HCT116 (cell line): ENCODE measurements at regions not wholly inside any gene's neighbourhood (a gene's known extent, or its start where the extent isn't known, plus 50 kb on each side); places are given as distances from the start of the nearest gene placed in this dataset.

Experiments
- ATAC-seq: fragments of 200-7000 bp; cut with Tn5 transposase; 2 replicates; pipeline ENCODE4 v1.9.1; 2020; ENCODE audit warnings: mild to moderate bottlenecking, moderate library complexity
- BruUV-seq: library from RNA; stranded (reverse); fragments of 400-500 nt; replicated peaks from 2 replicates; lab custom pipeline; 2021; lab: Mats Ljungman, UMichigan
- CTCF ChIA-PET: fragments of 300-600 bp; sonication (Branson Sonifier 250); formaldehyde crosslinking; loops from one replicate; lab custom pipeline; 2021; ENCODE audit warnings: antibody characterized with exemption; lab: Charles Lee
- POLR2A ChIA-PET: fragments of 300-600, 350-600 bp; sonication (Branson Sonifier 250); formaldehyde crosslinking; loops from one replicate; lab custom pipeline; 2021; ENCODE audit warnings: antibody characterized with exemption; lab: Charles Lee
- RAD21 ChIA-PET, 2 experiments: fragments of 300-600 bp; sonication (Branson Sonifier 250); formaldehyde crosslinking; loops; one replicate each; lab custom pipeline; 2023; ENCODE audit warnings: low total read pairs in 2 of 2; ENCODE audit not compliant: uncharacterized antibody in 2 of 2, unreplicated experiment in 2 of 2, low non-redundant PET in 1 of 2; lab: Charles Lee
- DNase-seq: peaks from one replicate; pipeline ENCODE4 v3.0.0-alpha.2; 2010; ENCODE audit warnings: low read depth, low spot score
- H2AFZ ChIP-seq: fragments of 200-600 bp; shearing (Covaris generic), sonication (generic); 2 replicates; pipeline ENCODE4 v1.6.1; 2017; ENCODE audit warnings: low read depth, mixed run types, mixed read lengths, antibody characterized with exemption, low read length; ENCODE audit not compliant: poor library complexity, severe bottlenecking
- H3K27ac ChIP-seq: 2 replicates; pipeline ENCODE4 v1.5.1; 2012; ENCODE audit warnings: low read depth, low read length
- H3K27me3 ChIP-seq: fragments of 200-600 bp; sonication (generic); 2 replicates; pipeline ENCODE4 v1.6.1; 2016; ENCODE audit warnings: mixed run types, low read length, mixed read lengths; ENCODE audit not compliant: insufficient read depth
- H3K36me3 ChIP-seq, 2 experiments: fragments of 200-500 bp in 1 of 2; fragments of 200-600 bp in 1 of 2; sonication (Bioruptor generic) in 1 of 2; sonication (generic) in 1 of 2; 2 replicates each; pipeline versions ENCODE4 v1.5.1 to v1.6.1; 2014 to 2016; ENCODE audit warnings: low read length in 2 of 2, inconsistent platforms in 1 of 2, mixed read lengths in 1 of 2, mixed run types in 1 of 2; ENCODE audit not compliant: insufficient read depth in 2 of 2, control insufficient read depth in 1 of 2
- H3K4me1 ChIP-seq, 2 experiments: fragments of 200-600 bp in 1 of 2; sonication (generic) in 1 of 2; 2 replicates each; pipeline versions ENCODE4 v1.5.1 to v1.6.1; 2012 to 2017; ENCODE audit warnings: low read length in 2 of 2, inconsistent platforms in 1 of 2, mild to moderate bottlenecking in 1 of 2, mixed read lengths in 1 of 2, mixed run types in 1 of 2, moderate library complexity in 1 of 2; ENCODE audit not compliant: insufficient read depth in 2 of 2, control insufficient read depth in 1 of 2
- H3K4me2 ChIP-seq: fragments of 200-600 bp; sonication (generic); 2 replicates; pipeline ENCODE4 v1.6.1; 2017; ENCODE audit warnings: mixed run types, low read length, mixed read lengths
- H3K4me3 ChIP-seq, 2 experiments: fragments of 200-600 bp in 1 of 2; sonication (generic) in 1 of 2; replicated peaks in 1 of 2; 2 replicates each; pipeline ENCODE4 v1.5.1; 2011 to 2016; ENCODE audit warnings: low read length in 2 of 2, control low read depth in 1 of 2, low read depth in 1 of 2, mild to moderate bottlenecking in 1 of 2, mixed read lengths in 1 of 2, mixed run types in 1 of 2
- H3K79me2 ChIP-seq: fragments of 200-600 bp; sonication (generic); 2 replicates; pipeline ENCODE4 v1.6.1; 2017; ENCODE audit warnings: mild to moderate bottlenecking, mixed run types, low read length, moderate library complexity, mixed read lengths; ENCODE audit not compliant: insufficient read depth
- H3K9ac ChIP-seq: fragments of 200-600 bp; sonication (generic); 2 replicates; pipeline ENCODE4 v1.6.1; 2016; ENCODE audit warnings: low read length, mixed read lengths
- H3K9me2 ChIP-seq: fragments of 200-600 bp; sonication (generic), shearing (Covaris generic); 2 replicates; pipeline ENCODE4 v1.6.1; 2017; ENCODE audit warnings: mixed run types, mild to moderate bottlenecking, moderate library complexity; ENCODE audit not compliant: insufficient read depth
- H3K9me3 ChIP-seq, 2 experiments: fragments of 200-500 bp in 1 of 2; fragments of 200-600 bp in 1 of 2; sonication (Bioruptor generic) in 1 of 2; sonication (generic) in 1 of 2; 2 replicates each; pipeline ENCODE4 v1.6.1; 2014 to 2017; ENCODE audit warnings: low read length in 2 of 2, mixed read lengths in 2 of 2, inconsistent platforms in 1 of 2, low read depth in 1 of 2, mild to moderate bottlenecking in 1 of 2, mixed run types in 1 of 2, moderate library complexity in 1 of 2; ENCODE audit not compliant: control insufficient read depth in 1 of 2, insufficient read depth in 1 of 2
- H4K20me1 ChIP-seq: fragments of 200-600 bp; sonication (generic), shearing (Covaris generic); 2 replicates; pipeline ENCODE4 v1.6.1; 2017; ENCODE audit warnings: mixed run types, mild to moderate bottlenecking, moderate library complexity; ENCODE audit not compliant: insufficient read depth
- ATF3 ChIP-seq: IDR thresholded peaks from 2 replicates; pipeline ENCODE4 v1.6.1; 2012
- CBX3 ChIP-seq: IDR thresholded peaks from 2 replicates; pipeline ENCODE4 v1.6.1; 2012; ENCODE audit warnings: low read depth
- CEBPB ChIP-seq: IDR thresholded peaks from 2 replicates; pipeline ENCODE4 v1.6.1; 2012; ENCODE audit warnings: low read depth
- CTCF ChIP-seq, 3 experiments: fragments of 200-600 bp in 1 of 3; sonication (generic) in 1 of 3; IDR thresholded peaks in 2 of 3; conservative IDR thresholded peaks in 1 of 3; 2 replicates each; pipeline ENCODE4 v1.5.1; 2012 to 2017; ENCODE audit warnings: low read depth in 2 of 3, low read length in 2 of 3, antibody characterized with exemption in 1 of 3, borderline replicate concordance in 1 of 3, control low read depth in 1 of 3, mild to moderate bottlenecking in 1 of 3, mixed read lengths in 1 of 3, mixed run types in 1 of 3, moderate library complexity in 1 of 3; ENCODE audit not compliant: insufficient read depth in 1 of 3
- EGR1 ChIP-seq: IDR thresholded peaks from 2 replicates; pipeline ENCODE4 v1.6.1; 2012; ENCODE audit warnings: low read depth
- ELF1 ChIP-seq: IDR thresholded peaks from 2 replicates; pipeline ENCODE4 v1.6.1; 2012; ENCODE audit warnings: low read depth, borderline replicate concordance
- EZH2 ChIP-seq: fragments of 200-600 bp; sonication (generic); IDR thresholded peaks from 2 replicates; pipeline ENCODE4 v1.6.1; 2017; ENCODE audit warnings: antibody characterized with exemption, mixed run types
- EZH2phosphoT487 ChIP-seq: fragments of 200-600 bp; IDR thresholded peaks from 2 replicates; pipeline ENCODE4 v1.6.1; 2018; ENCODE audit warnings: antibody characterized with exemption, borderline replicate concordance
- FOSL1 ChIP-seq: IDR thresholded peaks from 2 replicates; pipeline ENCODE4 v1.6.1; 2012; ENCODE audit warnings: low read depth
- JUND ChIP-seq: IDR thresholded peaks from 2 replicates; pipeline ENCODE4 v1.6.1; 2012
- POLR2A ChIP-seq: IDR thresholded peaks from 2 replicates; pipeline ENCODE4 v1.7.0; 2011; ENCODE audit warnings: borderline replicate concordance; ENCODE audit not compliant: insufficient read depth, insufficient read length; ENCODE audit errors: extremely low read depth
- RAD21 ChIP-seq: IDR thresholded peaks from 2 replicates; pipeline ENCODE4 v1.6.1; 2012; ENCODE audit warnings: low read depth, mild to moderate bottlenecking
- SIN3A ChIP-seq: IDR thresholded peaks from 2 replicates; pipeline ENCODE4 v1.6.1; 2012; ENCODE audit warnings: low read depth
- SP1 ChIP-seq: IDR thresholded peaks from 2 replicates; pipeline ENCODE4 v1.6.1; 2012; ENCODE audit warnings: low read depth
- SRF ChIP-seq: IDR thresholded peaks from 2 replicates; pipeline ENCODE4 v1.6.1; 2012; ENCODE audit warnings: low read depth
- TCF7L2 ChIP-seq: IDR thresholded peaks from 2 replicates; pipeline ENCODE4 v1.7.0; 2011; ENCODE audit warnings: borderline replicate concordance, inconsistent platforms; ENCODE audit not compliant: insufficient read depth, insufficient read length; ENCODE audit errors: extremely low read depth
- YY1 ChIP-seq: IDR thresholded peaks from 2 replicates; pipeline ENCODE4 v1.6.1; 2011; ENCODE audit warnings: low read length, low read depth, moderate library complexity, mild to moderate bottlenecking; ENCODE audit not compliant: insufficient replicate concordance; ENCODE audit errors: extremely low read depth
- intact Hi-C: fragments of 100-400 bp; cut with micrococcal nuclease; formaldehyde crosslinking; loops from 2 replicates; pipeline ENCODE4 v1.10.0; 2022
- TF ChIP-seq, protein P1 (sequence below): IDR thresholded peaks from 2 replicates; pipeline ENCODE4 v1.6.1; 2012
- TF ChIP-seq, protein P2 (sequence below): IDR thresholded peaks from 2 replicates; pipeline ENCODE4 v1.6.1; 2011; ENCODE audit warnings: mild to moderate bottlenecking, low read length, moderate library complexity; ENCODE audit not compliant: insufficient replicate concordance; ENCODE audit errors: extremely low read depth

DNA sequence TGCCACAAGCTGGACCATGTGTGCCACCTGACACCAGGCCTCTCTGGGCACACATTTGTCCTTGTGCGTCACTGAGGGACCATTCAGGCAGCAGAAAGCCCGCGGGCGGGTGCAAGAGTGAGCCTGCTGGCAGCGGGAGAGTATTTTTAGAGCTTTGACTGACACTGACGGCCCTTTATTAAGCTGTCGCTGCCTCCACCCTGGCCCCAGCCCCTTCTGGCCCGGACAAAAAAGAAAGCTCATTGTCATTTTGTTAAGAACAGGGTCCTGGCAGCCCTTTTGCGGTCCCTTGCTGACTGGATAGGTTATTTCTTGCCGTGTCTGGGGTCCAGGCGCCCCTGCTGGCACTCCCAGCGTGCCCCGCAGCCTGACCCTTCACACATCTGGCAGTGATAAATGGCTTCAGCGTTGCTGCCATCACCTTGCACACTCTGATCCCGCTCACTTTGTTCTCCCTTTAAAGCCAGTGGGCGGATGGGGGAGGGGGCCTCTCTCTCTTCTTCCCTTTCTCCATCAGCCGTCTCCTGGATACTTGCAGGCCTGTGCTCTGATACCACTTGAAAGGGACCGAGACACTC, 78.4 kb upstream of the NKD1 start:
- Histone ChIP-seq H3K4me1 (peaks cover 25 to 35% of the 10 kb centered on the region in 2 experiments; a peak in 3 of 4 replicates), H3K36me3 (no peaks in the 10 kb centered on the region), H3K27me3 (peaks cover 10% of the 10 kb centered on the region; the same call in 1 of the 2 replicates), H3K4me3 (no peak overlapping the region), H3K9ac (no peak overlapping the region), H2AFZ (no peak overlapping the region), H3K4me2 (no peak overlapping the region), H3K9me2 (no peaks in the 10 kb centered on the region), H4K20me1 (no peaks in the 10 kb centered on the region), H3K27ac (no peak overlapping the region), H3K9me3 (no peaks in the 10 kb centered on the region), H3K79me2 (no peaks in the 10 kb centered on the region)
- RAD21 ChIA-PET: no interaction called here
- ATAC-seq (no peak), DNase-seq (no peak)
- POLR2A ChIA-PET: no interaction called here
- no TSS peak for BruUV-seq
- TF ChIP-seq SP1 (no peak), EGR1 (no peak), YY1 (no peak), EZH2 (no peak), TCF7L2 (no peak), EZH2phosphoT487 (no peak), FOSL1 (no peak), JUND (no peak), RAD21 (no peak), ATF3 (no peak), CEBPB (no peak), POLR2A (no peak), ELF1 (no peak), CBX3 (no peak), SIN3A (no peak), SRF (no peak), CTCF (IDR thresholded peaks at IDR 0.05 in 2 of 3, conservative IDR thresholded peaks at IDR 0.05 in 1 of 3; ENCODE audit: borderline replicate concordance in 1 of 3, insufficient read depth in 1 of 3, low read depth in 2 of 3, low read length in 2 of 3) (no peak)
- TF ChIP-seq, protein P1, sequence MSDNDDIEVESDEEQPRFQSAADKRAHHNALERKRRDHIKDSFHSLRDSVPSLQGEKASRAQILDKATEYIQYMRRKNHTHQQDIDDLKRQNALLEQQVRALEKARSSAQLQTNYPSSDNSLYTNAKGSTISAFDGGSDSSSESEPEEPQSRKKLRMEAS: no peak
- TF ChIP-seq, protein P2, sequence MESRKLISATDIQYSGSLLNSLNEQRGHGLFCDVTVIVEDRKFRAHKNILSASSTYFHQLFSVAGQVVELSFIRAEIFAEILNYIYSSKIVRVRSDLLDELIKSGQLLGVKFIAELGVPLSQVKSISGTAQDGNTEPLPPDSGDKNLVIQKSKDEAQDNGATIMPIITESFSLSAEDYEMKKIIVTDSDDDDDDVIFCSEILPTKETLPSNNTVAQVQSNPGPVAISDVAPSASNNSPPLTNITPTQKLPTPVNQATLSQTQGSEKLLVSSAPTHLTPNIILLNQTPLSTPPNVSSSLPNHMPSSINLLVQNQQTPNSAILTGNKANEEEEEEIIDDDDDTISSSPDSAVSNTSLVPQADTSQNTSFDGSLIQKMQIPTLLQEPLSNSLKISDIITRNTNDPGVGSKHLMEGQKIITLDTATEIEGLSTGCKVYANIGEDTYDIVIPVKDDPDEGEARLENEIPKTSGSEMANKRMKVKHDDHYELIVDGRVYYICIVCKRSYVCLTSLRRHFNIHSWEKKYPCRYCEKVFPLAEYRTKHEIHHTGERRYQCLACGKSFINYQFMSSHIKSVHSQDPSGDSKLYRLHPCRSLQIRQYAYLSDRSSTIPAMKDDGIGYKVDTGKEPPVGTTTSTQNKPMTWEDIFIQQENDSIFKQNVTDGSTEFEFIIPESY: no peak
- CTCF ChIA-PET: no interaction called here
- intact Hi-C loops: no loop called here
